ENCODE measurements at regions not wholly inside any gene's neighbourhood (a gene's known extent, or its start where the extent isn't known, plus 50 kb on each side); places are given as distances from the start of the nearest gene placed in this dataset.

DNA sequence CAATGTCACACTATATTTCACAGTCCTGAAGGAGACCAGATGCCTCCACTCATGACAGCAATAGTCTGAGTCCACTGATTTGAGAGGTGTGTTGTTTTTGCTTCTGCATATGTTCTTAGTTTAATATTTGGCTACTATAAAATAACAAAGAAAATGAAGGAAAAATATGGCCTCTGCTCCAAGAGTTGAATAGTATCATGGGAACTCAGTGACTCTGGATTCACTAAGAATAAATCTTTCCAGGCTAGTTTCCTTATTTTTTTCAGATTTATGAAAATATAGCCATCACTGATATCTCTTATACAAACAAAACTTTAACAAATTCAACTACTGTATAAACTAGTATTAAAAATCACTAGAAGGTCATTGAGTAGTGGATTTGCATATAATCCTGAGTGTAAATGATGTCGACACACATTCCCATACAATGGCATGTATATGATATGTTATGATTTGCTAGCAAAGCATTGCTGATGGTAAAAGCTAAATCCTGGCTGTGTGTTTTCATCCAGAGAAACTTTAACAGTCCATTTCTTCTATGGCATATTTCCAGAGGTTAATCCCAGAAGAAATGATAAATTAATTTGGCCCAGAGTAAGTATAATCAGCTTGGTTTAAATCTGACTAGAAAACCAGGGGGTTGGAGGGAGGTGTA, 66.0 kb upstream of the VIPR2 start:
- CTCF ChIA-PET (ENCODE audit: low intra/inter-chr PET ratio, low total read pairs), result no interaction called here
- intact Hi-C loops (cut with micrococcal nuclease; ENCODE audit: unreplicated experiment), result no loop called here
- Histone ChIP-seq H3K9me3 (ENCODE audit: low read length) (no peaks in the 10 kb centered on the region), H3K4me3 (replicated peaks in 1 of 3; ENCODE audit: insufficient read depth in 1 of 3, low read depth in 2 of 3, low read length in 3 of 3) (no peak overlapping the region), H3K27ac (ENCODE audit: extremely low read length, insufficient read depth, low read length) (no peak overlapping the region), H3K36me3 (replicated peaks in 1 of 2; ENCODE audit: control insufficient read depth in 1 of 2, insufficient read depth in 2 of 2, low read length in 2 of 2) (no peaks in the 10 kb centered on the region), H3K9ac (ENCODE audit: insufficient read depth, low read depth, low read length) (no peak overlapping the region), H3K4me2 (ENCODE audit: low read depth, low read length) (no peak overlapping the region), H3K4me1 (ENCODE audit: insufficient read depth, low read length) (no peaks in the 10 kb centered on the region), H3K27me3 (ENCODE audit: control insufficient read depth in 1 of 2, insufficient read depth in 2 of 2, low read length in 2 of 2) (peaks cover 0 to 18% of the 10 kb centered on the region in 2 experiments; a peak in 2 of 5 replicates), H4K20me1 (ENCODE audit: insufficient read depth, low read length) (no peaks in the 10 kb centered on the region), H3K79me2 (ENCODE audit: insufficient read depth, low read length) (no peaks in the 10 kb centered on the region), H2AFZ (ENCODE audit: low read length) (no peak overlapping the region)
- BruUV-seq (replicated peaks), result no TSS peak
- WGBS (ENCODE audit: low lambda C conversion rate), result 0% methylated on average over 1 of the region's 1 CpG
- in situ Hi-C loops (cut with HindIII; ENCODE audit: extremely low pct_ligation_motif_present, low pct_unique_long_range_greater_than_20kb), result no loop called here
- DNase-seq (ENCODE audit: low spot score), result no peak
- ATAC-seq, result no peak
- POLR2A ChIA-PET, result no interaction called here
- FAIRE-seq, result no peak
- TF ChIP-seq ZNF720 (CRISPR knock-in tag; IDR thresholded peaks at IDR 0.05) (no peak), SIN3B (IDR thresholded peaks at IDR 0.05; ENCODE audit: low read length) (no peak), ZNF484 (CRISPR knock-in tag; IDR thresholded peaks at IDR 0.05; ENCODE audit: borderline replicate concordance, low read depth) (no peak), MAFF (IDR thresholded peaks at IDR 0.05; ENCODE audit: low read depth, low read length) (no peak), ZNF598 (CRISPR knock-in tag; IDR thresholded peaks at IDR 0.05; ENCODE audit: borderline replicate concordance) (no peak), FOXA3 (CRISPR knock-in tag; IDR thresholded peaks at IDR 0.05) (no peak), SALL2 (CRISPR knock-in tag; IDR thresholded peaks at IDR 0.05) (no peak), ZNF10 (CRISPR knock-in tag; IDR thresholded peaks at IDR 0.05; ENCODE audit: borderline replicate concordance, low read depth) (no peak), MYC (CRISPR knock-in tag; IDR thresholded peaks at IDR 0.05; ENCODE audit: borderline replicate concordance) (no peak)
- TF ChIP-seq, protein P1, sequence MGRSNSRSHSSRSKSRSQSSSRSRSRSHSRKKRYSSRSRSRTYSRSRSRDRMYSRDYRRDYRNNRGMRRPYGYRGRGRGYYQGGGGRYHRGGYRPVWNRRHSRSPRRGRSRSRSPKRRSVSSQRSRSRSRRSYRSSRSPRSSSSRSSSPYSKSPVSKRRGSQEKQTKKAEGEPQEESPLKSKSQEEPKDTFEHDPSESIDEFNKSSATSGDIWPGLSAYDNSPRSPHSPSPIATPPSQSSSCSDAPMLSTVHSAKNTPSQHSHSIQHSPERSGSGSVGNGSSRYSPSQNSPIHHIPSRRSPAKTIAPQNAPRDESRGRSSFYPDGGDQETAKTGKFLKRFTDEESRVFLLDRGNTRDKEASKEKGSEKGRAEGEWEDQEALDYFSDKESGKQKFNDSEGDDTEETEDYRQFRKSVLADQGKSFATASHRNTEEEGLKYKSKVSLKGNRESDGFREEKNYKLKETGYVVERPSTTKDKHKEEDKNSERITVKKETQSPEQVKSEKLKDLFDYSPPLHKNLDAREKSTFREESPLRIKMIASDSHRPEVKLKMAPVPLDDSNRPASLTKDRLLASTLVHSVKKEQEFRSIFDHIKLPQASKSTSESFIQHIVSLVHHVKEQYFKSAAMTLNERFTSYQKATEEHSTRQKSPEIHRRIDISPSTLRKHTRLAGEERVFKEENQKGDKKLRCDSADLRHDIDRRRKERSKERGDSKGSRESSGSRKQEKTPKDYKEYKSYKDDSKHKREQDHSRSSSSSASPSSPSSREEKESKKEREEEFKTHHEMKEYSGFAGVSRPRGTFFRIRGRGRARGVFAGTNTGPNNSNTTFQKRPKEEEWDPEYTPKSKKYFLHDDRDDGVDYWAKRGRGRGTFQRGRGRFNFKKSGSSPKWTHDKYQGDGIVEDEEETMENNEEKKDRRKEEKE (IDR thresholded peaks at IDR 0.05), result no peak
- TF ChIP-seq, protein P2, sequence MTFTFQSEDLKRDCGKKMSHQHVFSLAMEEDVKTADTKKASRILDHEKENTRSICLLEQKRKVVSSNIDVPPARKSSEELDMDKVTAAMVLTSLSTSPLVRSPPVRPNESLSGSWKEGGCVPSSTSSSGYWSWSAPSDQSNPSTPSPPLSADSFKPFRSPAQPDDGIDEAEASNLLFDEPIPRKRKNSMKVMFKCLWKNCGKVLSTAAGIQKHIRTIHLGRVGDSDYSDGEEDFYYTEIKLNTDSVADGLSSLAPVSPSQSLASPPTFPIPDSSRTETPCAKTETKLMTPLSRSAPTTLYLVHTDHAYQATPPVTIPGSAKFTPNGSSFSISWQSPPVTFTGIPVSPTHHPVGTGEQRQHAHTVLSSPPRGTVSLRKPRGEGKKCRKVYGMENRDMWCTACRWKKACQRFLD (CRISPR knock-in tag; IDR thresholded peaks at IDR 0.05; ENCODE audit: borderline replicate concordance), result no peak
- TF ChIP-seq, protein P3, sequence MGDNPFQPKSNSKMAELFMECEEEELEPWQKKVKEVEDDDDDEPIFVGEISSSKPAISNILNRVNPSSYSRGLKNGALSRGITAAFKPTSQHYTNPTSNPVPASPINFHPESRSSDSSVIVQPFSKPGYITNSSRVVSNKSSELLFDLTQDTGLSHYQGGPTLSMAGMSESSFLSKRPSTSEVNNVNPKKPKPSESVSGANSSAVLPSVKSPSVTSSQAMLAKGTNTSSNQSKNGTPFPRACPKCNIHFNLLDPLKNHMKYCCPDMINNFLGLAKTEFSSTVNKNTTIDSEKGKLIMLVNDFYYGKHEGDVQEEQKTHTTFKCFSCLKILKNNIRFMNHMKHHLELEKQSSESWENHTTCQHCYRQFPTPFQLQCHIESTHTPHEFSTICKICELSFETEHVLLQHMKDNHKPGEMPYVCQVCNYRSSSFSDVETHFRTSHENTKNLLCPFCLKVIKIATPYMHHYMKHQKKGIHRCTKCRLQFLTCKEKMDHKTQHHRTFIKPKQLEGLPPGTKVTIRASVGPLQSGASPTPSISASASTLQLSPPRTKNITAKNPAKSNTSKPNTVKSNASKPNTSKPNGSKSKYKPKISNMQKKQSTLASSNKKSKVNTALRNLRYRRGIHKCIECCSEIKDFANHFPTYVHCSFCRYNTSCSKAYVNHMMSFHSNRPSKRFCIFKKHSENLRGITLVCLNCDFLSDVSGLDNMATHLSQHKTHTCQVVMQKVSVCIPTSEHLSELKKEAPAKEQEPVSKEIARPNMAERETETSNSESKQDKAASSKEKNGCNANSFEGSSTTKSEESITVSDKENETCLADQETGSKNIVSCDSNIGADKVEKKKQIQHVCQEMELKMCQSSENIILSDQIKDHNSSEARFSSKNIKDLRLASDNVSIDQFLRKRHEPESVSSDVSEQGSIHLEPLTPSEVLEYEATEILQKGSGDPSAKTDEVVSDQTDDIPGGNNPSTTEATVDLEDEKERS (CRISPR knock-in tag; IDR thresholded peaks at IDR 0.05), result no peak
- TF ChIP-seq, protein P4, sequence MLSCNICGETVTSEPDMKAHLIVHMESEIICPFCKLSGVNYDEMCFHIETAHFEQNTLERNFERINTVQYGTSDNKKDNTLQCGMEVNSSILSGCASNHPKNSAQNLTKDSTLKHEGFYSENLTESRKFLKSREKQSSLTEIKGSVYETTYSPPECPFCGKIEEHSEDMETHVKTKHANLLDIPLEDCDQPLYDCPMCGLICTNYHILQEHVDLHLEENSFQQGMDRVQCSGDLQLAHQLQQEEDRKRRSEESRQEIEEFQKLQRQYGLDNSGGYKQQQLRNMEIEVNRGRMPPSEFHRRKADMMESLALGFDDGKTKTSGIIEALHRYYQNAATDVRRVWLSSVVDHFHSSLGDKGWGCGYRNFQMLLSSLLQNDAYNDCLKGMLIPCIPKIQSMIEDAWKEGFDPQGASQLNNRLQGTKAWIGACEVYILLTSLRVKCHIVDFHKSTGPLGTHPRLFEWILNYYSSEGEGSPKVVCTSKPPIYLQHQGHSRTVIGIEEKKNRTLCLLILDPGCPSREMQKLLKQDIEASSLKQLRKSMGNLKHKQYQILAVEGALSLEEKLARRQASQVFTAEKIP (CRISPR knock-in tag; IDR thresholded peaks at IDR 0.05; ENCODE audit: borderline replicate concordance), result no peak
- TF ChIP-seq, protein P5, sequence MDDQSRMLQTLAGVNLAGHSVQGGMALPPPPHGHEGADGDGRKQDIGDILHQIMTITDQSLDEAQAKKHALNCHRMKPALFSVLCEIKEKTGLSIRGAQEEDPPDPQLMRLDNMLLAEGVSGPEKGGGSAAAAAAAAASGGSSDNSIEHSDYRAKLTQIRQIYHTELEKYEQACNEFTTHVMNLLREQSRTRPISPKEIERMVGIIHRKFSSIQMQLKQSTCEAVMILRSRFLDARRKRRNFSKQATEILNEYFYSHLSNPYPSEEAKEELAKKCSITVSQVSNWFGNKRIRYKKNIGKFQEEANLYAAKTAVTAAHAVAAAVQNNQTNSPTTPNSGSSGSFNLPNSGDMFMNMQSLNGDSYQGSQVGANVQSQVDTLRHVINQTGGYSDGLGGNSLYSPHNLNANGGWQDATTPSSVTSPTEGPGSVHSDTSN (CRISPR knock-in tag; IDR thresholded peaks at IDR 0.05; ENCODE audit: borderline replicate concordance), result no peak
